Nucleus accumbens (tissue), 56 donors: ENCODE measurements at regions not wholly inside any gene's neighbourhood (a gene's known extent, or its start where the extent isn't known, plus 50 kb on each side); places are given as distances from the start of the nearest gene placed in this dataset.

ENCODE experiments used
- DNase-seq, 56 donors: peaks; one replicate each; lab custom pipeline; 2025; lab: John Stamatoyannopoulos, UW

GRCh38 chr9:107710953-107711352 is 221.4 kb upstream of the KLF4 start:
- DNase-seq: no peak

GRCh38 chr9:107710546-107710945 is 221.0 kb upstream of the KLF4 start:
- DNase-seq: no peak

- no peak for DNase-seq
Observed at GRCh38 chr9:107708791-107709190, 219.2 kb upstream of the KLF4 start.

- peak in 1 of 56 donors; percentile 6 for DNase-seq
Observed at GRCh38 chr9:107707915-107708441, 218.4 kb upstream of the KLF4 start.

GRCh38 chr9:107707428-107707837 is 217.9 kb upstream of the KLF4 start:
- no peak for DNase-seq

- DNase-seq: no peak
Observed at GRCh38 chr9:107706701-107707427, 217.3 kb upstream of the KLF4 start.

GRCh38 chr9:107705521-107705920 is 216.0 kb upstream of the KLF4 start:
- DNase-seq: no peak

- DNase-seq: no peak
Observed at GRCh38 chr9:107704774-107705173, 215.2 kb upstream of the KLF4 start.

- no peak for DNase-seq
Observed at GRCh38 chr9:107703651-107704050, 214.1 kb upstream of the KLF4 start.

- DNase-seq: no peak
Observed at GRCh38 chr9:107700847-107701246, 211.3 kb upstream of the KLF4 start.

- no peak for DNase-seq
Observed at GRCh38 chr9:107699231-107699630, 209.7 kb upstream of the KLF4 start.

GRCh38 chr9:107698779-107699178 is 209.2 kb upstream of the KLF4 start:
- DNase-seq: no peak

- no peak for DNase-seq
Observed at GRCh38 chr9:107696302-107696701, 206.7 kb upstream of the KLF4 start.

GRCh38 chr9:107694390-107694789 is 204.8 kb upstream of the KLF4 start:
- DNase-seq: no peak

- no peak for DNase-seq
Observed at GRCh38 chr9:107693625-107694326, 204.2 kb upstream of the KLF4 start.

- DNase-seq: no peak
Observed at GRCh38 chr9:107691664-107692063, 202.1 kb upstream of the KLF4 start.

GRCh38 chr9:107690021-107690420 is 200.5 kb upstream of the KLF4 start:
- DNase-seq: no peak

- no peak for DNase-seq
Observed at GRCh38 chr9:107688728-107689127, 199.2 kb upstream of the KLF4 start.

GRCh38 chr9:107685901-107686300 is 196.3 kb upstream of the KLF4 start:
- DNase-seq: no peak

- DNase-seq: no peak
Observed at GRCh38 chr9:107685376-107685775, 195.8 kb upstream of the KLF4 start.

GRCh38 chr9:107684224-107684623 is 194.7 kb upstream of the KLF4 start:
- DNase-seq: no peak

- DNase-seq: peak in 2 of 56 donors; percentile 0 to 4
Observed at GRCh38 chr9:107683566-107683965, 194.0 kb upstream of the KLF4 start.
